ENCODE measurements at regions not wholly inside any gene's neighbourhood (a gene's known extent, or its start where the extent isn't known, plus 50 kb on each side); places are given as distances from the start of the nearest gene placed in this dataset.

GRCh38 chr19:57028804-57029525 lies 90.8 kb upstream of the USP29 start:
- Histone ChIP-seq H3K9ac (ENCODE audit: low read depth, low read length) (no peak overlapping the region), H3K9me3 (ENCODE audit: insufficient read depth, low read length, severe bottlenecking) (no peaks in the 10 kb centered on the region)

GRCh38 chr19:57031106-57031505 lies 88.7 kb upstream of the USP29 start:
- Histone ChIP-seq H2AFZ (ENCODE audit: low read depth, low read length) (no peak overlapping the region), H3K27ac (ENCODE audit: low read length) (no peak overlapping the region), H4K20me1 (ENCODE audit: insufficient read depth, low read length) (no peaks in the 10 kb centered on the region), H3K4me1 (ENCODE audit: insufficient read depth, low read length) (no peaks in the 10 kb centered on the region), H3K4me2 (ENCODE audit: insufficient read depth, low read length) (no peak overlapping the region), H3K79me2 (ENCODE audit: insufficient read depth, low read length) (no peaks in the 10 kb centered on the region), H3K36me3 (ENCODE audit: insufficient read depth, low read length) (no peaks in the 10 kb centered on the region), H3K9me3 (ENCODE audit: insufficient read depth, low read length, severe bottlenecking) (no peaks in the 10 kb centered on the region), H3K27me3 (ENCODE audit: insufficient read depth, low read length, poor library complexity) (no peaks in the 10 kb centered on the region), H3K4me3 (ENCODE audit: low read depth in 1 of 2, low read length in 2 of 2) (no peak overlapping the region), H3K9ac (ENCODE audit: low read depth, low read length) (no peak overlapping the region)
- DNase-seq = no peak
- ATAC-seq (ENCODE audit: insufficient read depth, low read depth) = no peak
- TF ChIP-seq EZH2 (IDR thresholded peaks at IDR 0.05; ENCODE audit: borderline replicate concordance, low read depth, low read length, severe bottlenecking) (no peak), CTCF (IDR thresholded peaks at IDR 0.05; ENCODE audit: borderline replicate concordance, extremely low read depth, low read length, poor library complexity, severe bottlenecking) (no peak)

More at GRCh38 chr19:57028804-57029525, 90.8 kb upstream of the USP29 start:
- no peak overlapping the region for H3K4me3 ChIP-seq (ENCODE audit: low read depth in 1 of 2, low read length in 2 of 2)
- no peaks in the 10 kb centered on the region for H3K36me3 ChIP-seq (ENCODE audit: insufficient read depth, low read length)
- TF ChIP-seq CTCF (IDR thresholded peaks at IDR 0.05; ENCODE audit: borderline replicate concordance, extremely low read depth, low read length, poor library complexity, severe bottlenecking) (no peak), EZH2 (IDR thresholded peaks at IDR 0.05; ENCODE audit: borderline replicate concordance, low read depth, low read length, severe bottlenecking) (no peak)
- DNase-seq (no peak), ATAC-seq (ENCODE audit: insufficient read depth, low read depth) (no peak)
- no peaks in the 10 kb centered on the region for H3K27me3 ChIP-seq (ENCODE audit: insufficient read depth, low read length, poor library complexity)
- no peak overlapping the region for H3K27ac ChIP-seq (ENCODE audit: low read length)
- H3K4me1 ChIP-seq (ENCODE audit: insufficient read depth, low read length) = no peaks in the 10 kb centered on the region
- H4K20me1 ChIP-seq (ENCODE audit: insufficient read depth, low read length) = no peaks in the 10 kb centered on the region
- H3K4me2 ChIP-seq (ENCODE audit: insufficient read depth, low read length) = no peak overlapping the region
- no peaks in the 10 kb centered on the region for H3K79me2 ChIP-seq (ENCODE audit: insufficient read depth, low read length)
- no peak overlapping the region for H2AFZ ChIP-seq (ENCODE audit: low read depth, low read length)

GRCh38 chr19:57033576-57033975 lies 86.2 kb upstream of the USP29 start:
- TF ChIP-seq EZH2 (IDR thresholded peaks at IDR 0.05; ENCODE audit: borderline replicate concordance, low read depth, low read length, severe bottlenecking) = no peak
- TF ChIP-seq CTCF (IDR thresholded peaks at IDR 0.05; ENCODE audit: borderline replicate concordance, extremely low read depth, low read length, poor library complexity, severe bottlenecking) = no peak
- Histone ChIP-seq H4K20me1 (ENCODE audit: insufficient read depth, low read length) (no peaks in the 10 kb centered on the region), H3K27ac (ENCODE audit: low read length) (no peak overlapping the region), H3K4me3 (ENCODE audit: low read depth in 1 of 2, low read length in 2 of 2) (no peak overlapping the region), H3K4me1 (ENCODE audit: insufficient read depth, low read length) (no peaks in the 10 kb centered on the region), H3K79me2 (ENCODE audit: insufficient read depth, low read length) (no peaks in the 10 kb centered on the region), H3K9me3 (ENCODE audit: insufficient read depth, low read length, severe bottlenecking) (no peaks in the 10 kb centered on the region), H3K9ac (ENCODE audit: low read depth, low read length) (no peak overlapping the region), H3K27me3 (ENCODE audit: insufficient read depth, low read length, poor library complexity) (no peaks in the 10 kb centered on the region), H2AFZ (ENCODE audit: low read depth, low read length) (no peak overlapping the region), H3K36me3 (ENCODE audit: insufficient read depth, low read length) (no peaks in the 10 kb centered on the region), H3K4me2 (ENCODE audit: insufficient read depth, low read length) (no peak overlapping the region)
- ATAC-seq (ENCODE audit: insufficient read depth, low read depth) (no peak), DNase-seq (no peak)
